Stimulated activated CD8-positive, alpha-beta memory T cell treated with anti-CD3 and anti-CD28 coated beads, Interleukin-12 subunit alpha, Interleukin-12 subunit beta, amount 100 ng/mL, for 24 hours (primary cell): ENCODE measurements at regions not wholly inside any gene's neighbourhood (a gene's known extent, or its start where the extent isn't known, plus 50 kb on each side); places are given as distances from the start of the nearest gene placed in this dataset.
"Not testable (repeated sequence)": the region's sequence is repeated elsewhere in the genome, so short reads cannot be mapped to it uniquely, and the experiment has no call there.

ENCODE experiments used
- DNase-seq: peaks from one replicate; pipeline ENCODE4 v3.0.0-alpha.2; 2020; ENCODE audit errors: extremely low read depth

- no peak for DNase-seq
These were observed 127.0 kb upstream of the CIBAR2 start for GRCh38 chr16:85239239-85239638.

GRCh38 chr16:85239871-85240270 lies 127.6 kb upstream of the CIBAR2 start:
- DNase-seq = no peak

- DNase-seq = no peak
These were observed 129.0 kb upstream of the CIBAR2 start for GRCh38 chr16:85240982-85241924.

- DNase-seq = no peak
These were observed 129.9 kb upstream of the CIBAR2 start for GRCh38 chr16:85242140-85242539.

- DNase-seq = no peak
These were observed 131.0 kb upstream of the CIBAR2 start for GRCh38 chr16:85243308-85243707.

- not testable (repeated sequence) for DNase-seq
These were observed 132.2 kb upstream of the CIBAR2 start for GRCh38 chr16:85244452-85244851.

GRCh38 chr16:85245307-85246172 lies 133.3 kb upstream of the CIBAR2 start:
- DNase-seq = no peak

GRCh38 chr16:85246473-85246872 lies 134.2 kb upstream of the CIBAR2 start:
- DNase-seq = no peak

- no peak for DNase-seq
These were observed 134.7 kb upstream of the CIBAR2 start for GRCh38 chr16:85246973-85247372.

- no peak for DNase-seq
These were observed 136.1 kb upstream of the CIBAR2 start for GRCh38 chr16:85248342-85248741.

GRCh38 chr16:85248857-85249256 lies 136.6 kb upstream of the CIBAR2 start:
- no peak for DNase-seq

- no peak for DNase-seq
These were observed 137.3 kb upstream of the CIBAR2 start for GRCh38 chr16:85249418-85250146.

- no peak for DNase-seq
These were observed 137.8 kb upstream of the CIBAR2 start for GRCh38 chr16:85250147-85250463.

GRCh38 chr16:85250609-85251223 lies 138.4 kb upstream of the CIBAR2 start:
- no peak for DNase-seq

- DNase-seq = no peak
These were observed 139.0 kb upstream of the CIBAR2 start for GRCh38 chr16:85251225-85251760.

GRCh38 chr16:85252014-85252413 lies 139.7 kb upstream of the CIBAR2 start:
- DNase-seq = no peak

- no peak for DNase-seq
These were observed 140.2 kb upstream of the CIBAR2 start for GRCh38 chr16:85252461-85252860.

GRCh38 chr16:85253084-85253941 lies 141.0 kb upstream of the CIBAR2 start:
- DNase-seq = peak; percentile 24

- no peak for DNase-seq
These were observed 141.8 kb upstream of the CIBAR2 start for GRCh38 chr16:85254051-85254450.

GRCh38 chr16:85254921-85255320 lies 142.6 kb upstream of the CIBAR2 start:
- no peak for DNase-seq
